ENCODE measurements at regions not wholly inside any gene's neighbourhood (a gene's known extent, or its start where the extent isn't known, plus 50 kb on each side); places are given as distances from the start of the nearest gene placed in this dataset.

- TF ChIP-seq CTCF (IDR thresholded peaks at IDR 0.05; ENCODE audit: low read depth, low read length) (no peak), MYC (IDR thresholded peaks at IDR 0.05; ENCODE audit: low read depth, low read length) (no peak)
These were observed 211.1 kb downstream of the ALG10B start for GRCh38 chr12:38527631-38528030.
